ENCODE measurements at regions not wholly inside any gene's neighbourhood (a gene's known extent, or its start where the extent isn't known, plus 50 kb on each side); places are given as distances from the start of the nearest gene placed in this dataset.
"Not testable (repeated sequence)": the region's sequence is repeated elsewhere in the genome, so short reads cannot be mapped to it uniquely, and the experiment has no call there.

GRCh38 chrX:1853916-1854315, 239.1 kb downstream of the ASMT start:
- DNase-seq, result no peak

GRCh38 chrX:1854861-1855260, 240.0 kb downstream of the ASMT start:
- not testable (repeated sequence) for DNase-seq

DNA sequence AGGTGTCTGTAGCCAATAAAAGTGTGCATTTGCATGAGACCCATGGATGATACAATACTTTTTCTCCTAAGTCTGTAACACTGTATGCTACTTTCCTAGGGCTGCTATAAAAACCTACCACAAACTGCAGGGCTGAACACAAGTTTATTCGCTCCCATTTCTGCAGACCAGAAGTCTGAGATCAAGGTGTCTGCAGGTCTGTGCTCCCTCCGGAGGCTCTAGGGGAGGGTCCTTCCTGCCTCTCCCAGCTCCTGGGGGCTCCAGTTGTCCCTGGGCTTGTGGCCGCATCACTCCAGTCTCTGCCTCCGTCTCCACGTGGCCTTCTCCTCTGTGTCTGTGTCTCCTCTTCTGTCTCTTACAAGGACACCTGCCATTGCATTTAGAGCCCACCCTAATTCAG, 244.4 kb downstream of the ASMT start:
- not testable (repeated sequence) for DNase-seq

- no peak for DNase-seq
These were observed 246.2 kb downstream of the ASMT start for GRCh38 chrX:1860936-1861594.

DNA sequence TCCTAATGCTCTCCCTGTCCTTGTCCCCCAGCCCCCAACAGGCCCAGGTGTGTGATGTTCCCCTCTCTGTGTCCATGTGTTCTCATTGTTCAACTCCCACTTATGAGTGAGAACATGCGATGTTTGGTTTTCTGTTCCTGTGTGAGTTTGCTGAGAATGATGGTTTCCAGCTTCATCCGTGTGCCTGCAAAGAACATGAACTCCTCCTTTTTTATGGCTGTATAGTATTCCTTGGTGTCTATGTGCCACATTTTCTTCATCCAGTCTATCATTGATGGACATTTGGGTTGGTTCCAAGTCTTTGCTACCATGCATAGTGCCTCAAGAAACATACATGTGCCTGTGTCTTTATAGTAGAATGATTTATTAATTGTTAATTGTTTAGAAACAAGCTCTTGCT, 249.1 kb downstream of the ASMT start:
- not testable (repeated sequence) for DNase-seq

DNA sequence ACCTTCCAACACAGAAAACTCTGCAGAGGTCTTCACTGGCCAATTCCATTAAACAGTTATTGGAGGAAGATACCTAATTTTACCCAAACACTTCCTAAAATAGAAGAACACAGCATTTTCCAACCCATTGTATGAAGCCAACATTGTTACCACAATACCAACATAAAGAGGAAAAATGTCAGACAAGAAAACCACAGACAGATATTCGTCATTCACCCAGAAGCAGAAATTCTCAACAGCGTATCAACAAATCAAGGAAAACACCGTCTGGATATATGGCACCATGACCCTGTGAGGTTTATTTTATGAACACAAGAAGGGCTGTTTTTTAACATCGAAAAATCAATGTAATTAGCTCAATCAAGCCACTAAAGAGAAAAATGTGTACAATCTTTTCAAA, 255.6 kb downstream of the ASMT start:
- no peak for DNase-seq

DNA sequence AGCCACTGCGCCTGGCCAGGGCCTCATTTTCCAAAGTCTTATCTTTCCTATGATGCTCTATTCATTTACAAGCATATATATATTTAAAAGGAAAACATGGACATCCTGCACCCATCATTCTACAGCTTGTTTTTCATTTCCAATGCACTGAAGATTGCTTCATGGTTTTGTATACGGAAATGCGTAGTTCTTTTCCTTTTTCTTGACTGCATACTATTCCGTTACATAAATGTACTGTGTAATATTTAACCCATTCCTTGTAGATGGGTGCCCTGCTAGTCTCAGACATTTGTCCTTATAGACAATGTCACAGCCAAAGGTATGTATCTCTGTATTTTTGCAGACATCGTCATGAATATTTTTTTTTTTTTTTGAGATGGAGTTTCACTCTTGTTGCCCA, 257.0 kb downstream of the ASMT start:
- DNase-seq, result no peak

GRCh38 chrX:1873671-1874070, 258.8 kb downstream of the ASMT start:
- no peak for DNase-seq

- no peak for DNase-seq
These were observed 259.6 kb downstream of the ASMT start for GRCh38 chrX:1874416-1874815.

- no peak for DNase-seq
These were observed 260.0 kb downstream of the ASMT start for GRCh38 chrX:1874899-1875298.

DNA sequence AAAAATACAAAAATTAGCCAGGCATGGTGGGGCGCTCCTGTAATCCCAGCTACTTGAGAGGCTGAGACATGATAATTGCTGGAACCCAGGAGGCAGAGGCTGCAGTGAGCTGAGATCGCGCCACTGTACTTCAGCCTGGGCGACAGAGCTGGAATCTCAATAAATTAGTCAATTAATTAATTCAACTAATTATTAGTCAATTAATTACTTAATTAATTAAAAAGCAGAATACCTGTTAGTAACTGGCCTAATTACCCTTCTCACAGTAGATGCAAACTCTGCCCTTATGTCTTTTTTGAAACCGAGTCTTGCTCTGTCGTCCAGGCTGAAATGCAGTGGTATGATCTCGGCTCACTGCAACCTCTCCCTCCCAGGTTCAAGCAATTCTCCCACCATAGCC, 261.2 kb downstream of the ASMT start:
- no peak for DNase-seq

DNA sequence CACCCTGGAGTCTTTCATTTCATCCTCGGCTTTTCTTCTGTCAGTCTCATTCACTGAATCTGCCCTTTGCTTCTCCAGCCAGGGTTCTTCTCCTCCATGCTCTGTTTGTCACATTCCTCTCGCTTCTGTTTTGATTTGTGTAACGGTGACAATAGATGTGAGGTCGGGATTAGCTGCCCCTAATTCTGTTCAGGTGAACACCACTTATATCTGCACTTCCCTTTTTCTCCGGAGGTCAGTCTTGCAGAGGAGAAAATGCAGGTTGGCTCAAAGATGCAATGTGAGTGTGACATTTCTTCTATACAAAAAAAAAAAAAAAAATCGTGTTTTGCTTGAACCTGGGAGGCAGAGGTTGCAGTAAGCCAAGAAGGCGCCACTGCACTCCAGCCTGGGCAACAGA, 262.9 kb downstream of the ASMT start:
- DNase-seq, result no peak

GRCh38 chrX:1880884-1881817, 266.3 kb downstream of the ASMT start:
- not testable (repeated sequence) for DNase-seq

DNA sequence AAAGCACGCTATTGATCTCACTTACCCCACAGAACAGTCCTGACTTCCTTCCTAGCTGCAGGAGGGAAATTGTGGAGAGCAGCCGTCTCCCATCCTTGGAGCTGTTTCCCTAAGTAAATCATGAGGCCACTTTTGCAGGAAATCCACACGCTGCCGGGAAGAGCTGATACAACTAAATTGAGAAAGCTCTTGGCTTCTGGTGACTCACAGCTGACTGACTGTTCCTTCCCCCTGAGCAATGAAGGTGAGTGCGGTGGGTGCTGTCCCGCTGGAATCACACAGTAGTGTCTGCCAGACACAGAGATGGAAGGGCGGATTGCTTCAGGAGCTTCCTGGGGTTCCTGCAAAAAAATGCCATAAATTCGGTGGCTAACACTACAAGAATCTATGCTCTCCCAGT, 268.9 kb downstream of the ASMT start:
- no peak for DNase-seq

DNA sequence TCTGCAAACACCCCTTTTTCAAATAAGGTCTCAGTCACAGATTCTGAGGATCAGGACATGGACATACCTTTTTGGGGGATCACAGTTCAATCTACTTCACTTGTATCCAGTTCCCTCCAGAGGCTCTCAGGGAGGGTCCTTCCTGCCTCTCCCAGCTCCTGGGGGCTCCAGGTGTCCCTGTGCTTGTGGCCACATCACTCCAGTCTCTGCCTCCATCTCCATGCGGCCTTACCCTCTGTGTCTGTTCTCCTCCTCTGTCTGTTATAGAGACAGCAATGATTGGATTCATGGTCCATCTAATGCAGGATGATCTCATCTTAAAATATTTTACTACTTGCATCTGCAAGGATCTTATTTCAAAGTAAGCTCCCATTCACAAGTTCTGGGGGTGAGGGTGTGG, 269.6 kb downstream of the ASMT start:
- DNase-seq, result no peak

DNA sequence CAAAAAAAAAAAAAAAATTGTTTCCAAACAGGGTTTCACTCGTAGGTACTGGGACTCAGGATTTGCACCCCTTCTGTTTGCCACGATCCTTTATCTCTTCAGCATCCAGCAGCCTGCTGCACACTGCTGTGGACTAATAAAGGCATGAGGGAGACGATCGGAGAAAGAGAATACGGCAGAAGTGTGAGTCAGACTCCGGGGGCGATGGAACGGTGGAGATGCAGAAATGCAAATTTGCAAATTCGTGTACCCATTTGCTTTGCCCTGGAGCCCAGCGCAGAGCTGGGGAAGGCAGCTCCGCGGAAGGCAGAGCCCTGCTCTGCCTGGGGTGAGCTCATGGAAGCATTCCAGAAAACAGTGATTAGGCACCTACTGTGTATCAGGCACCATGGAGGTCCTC, 270.3 kb downstream of the ASMT start:
- no peak for DNase-seq

- DNase-seq, result not testable (repeated sequence)
These were observed 273.4 kb downstream of the ASMT start for GRCh38 chrX:1888305-1888704.

DNA sequence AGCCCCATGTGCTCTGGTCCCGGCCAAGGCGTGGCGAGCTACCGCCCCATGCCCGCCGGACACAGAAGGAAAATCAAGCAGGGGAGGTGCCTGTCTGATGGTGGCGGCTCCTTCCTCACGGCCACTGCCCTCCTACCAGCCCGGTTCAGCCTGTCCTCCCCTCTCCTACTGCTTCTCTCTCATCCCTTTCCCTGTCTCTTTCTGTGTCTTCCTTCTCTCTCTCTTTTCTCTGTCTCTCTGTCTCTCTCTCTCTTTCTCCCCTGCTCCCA, 279.1 kb downstream of the ASMT start:
- DNase-seq, result no peak

- no peak for DNase-seq
These were observed 279.9 kb downstream of the ASMT start for GRCh38 chrX:1894740-1895139.

DNA sequence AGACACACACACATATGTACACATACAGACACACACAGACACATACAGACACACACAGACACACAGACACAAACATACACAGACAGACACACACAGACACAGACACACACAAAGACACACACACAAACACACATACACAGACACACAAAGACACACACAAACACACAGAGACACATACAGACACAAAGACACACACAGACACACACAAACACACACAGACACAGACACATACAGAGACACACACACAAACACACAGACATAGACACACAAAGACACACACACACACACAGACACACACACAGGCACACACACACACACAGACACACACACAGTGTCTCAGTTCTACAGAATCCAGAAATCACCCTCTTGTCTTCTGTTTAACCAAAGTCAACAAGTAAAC, 280.7 kb downstream of the ASMT start:
- DNase-seq, result no peak

DNA sequence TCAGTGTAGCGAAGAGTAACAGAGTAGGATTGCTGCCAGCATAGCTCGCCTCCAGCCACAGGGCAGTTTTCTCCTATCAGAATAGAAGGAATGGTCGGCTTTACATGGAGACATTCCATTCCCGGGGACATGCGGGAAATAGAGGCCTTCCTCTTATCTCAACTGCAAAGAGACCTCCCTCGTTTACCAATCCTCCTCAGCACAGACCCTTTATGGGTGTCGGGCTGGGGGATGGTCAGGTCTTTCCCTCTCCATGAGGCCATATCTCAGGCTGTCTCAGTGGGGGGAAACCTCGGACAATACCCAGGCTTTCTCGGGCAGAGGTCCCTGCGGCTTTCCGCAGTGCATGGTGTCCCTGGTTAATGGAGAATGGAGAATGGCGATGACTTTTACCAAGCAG, 285.0 kb downstream of the ASMT start:
- no peak for DNase-seq

GRCh38 chrX:1902901-1903235, 288.0 kb downstream of the ASMT start:
- DNase-seq, result no peak

GRCh38 chrX:1903236-1903935, 288.5 kb downstream of the ASMT start:
- no peak for DNase-seq

DNA sequence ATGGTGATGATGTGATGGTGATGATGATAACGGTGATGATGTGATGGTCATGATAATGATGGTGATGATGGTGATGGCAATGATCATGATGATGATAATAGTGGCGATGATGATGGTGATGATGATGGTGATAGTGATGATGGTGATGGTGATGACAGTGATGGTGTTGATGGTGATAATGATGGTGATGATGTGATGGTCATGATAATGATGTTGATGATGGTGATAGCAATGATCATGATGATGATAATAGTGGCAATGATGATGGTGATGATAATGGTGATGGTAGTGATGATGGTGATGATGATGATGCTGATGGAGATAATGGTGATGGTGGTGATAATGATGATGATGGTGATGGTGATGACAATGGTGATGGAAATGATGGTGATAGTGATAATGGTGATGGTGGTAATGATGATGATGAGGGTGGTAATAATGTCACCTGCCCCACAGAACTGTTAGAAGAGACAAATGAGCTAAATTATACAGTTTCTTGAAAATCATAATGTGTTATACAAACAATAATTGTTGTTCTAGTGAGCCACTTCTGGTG, 289.9 kb downstream of the ASMT start:
- no peak for DNase-seq
